Progenitor cell of endocrine pancreas (in vitro differentiated cells): ENCODE measurements at regions not wholly inside any gene's neighbourhood (a gene's known extent, or its start where the extent isn't known, plus 50 kb on each side); places are given as distances from the start of the nearest gene placed in this dataset.

Source experiments
- DNase-seq: peaks from one replicate; pipeline ENCODE4 v3.0.0; 2021; ENCODE audit warnings: low spot score; ENCODE audit not compliant: unreplicated experiment
- H3K27ac Mint-ChIP-seq: 2 replicates; pipeline ENCODE4 v1.8.0; 2021; ENCODE audit warnings: mild to moderate bottlenecking, moderate library complexity, mixed read lengths
- H3K27me3 Mint-ChIP-seq: 2 replicates; pipeline ENCODE4 v1.8.0; 2021; ENCODE audit warnings: mixed read lengths
- H3K36me3 Mint-ChIP-seq: 2 replicates; pipeline ENCODE4 v1.8.0; 2022; ENCODE audit warnings: mixed read lengths; ENCODE audit not compliant: insufficient read depth
- H3K4me1 Mint-ChIP-seq: 2 replicates; pipeline ENCODE4 v1.8.0; 2021; ENCODE audit warnings: low read depth, mixed read lengths
- H3K4me3 Mint-ChIP-seq: 2 replicates; pipeline ENCODE4 v1.8.0; 2021; ENCODE audit warnings: low read depth, mild to moderate bottlenecking, moderate library complexity, mixed read lengths
- H3K9me3 Mint-ChIP-seq: 2 replicates; pipeline ENCODE4 v1.8.0; 2021; ENCODE audit warnings: low read depth, mixed read lengths
- CTCF ChIP-seq: fragments of 200-600 bp; sonication (generic); IDR thresholded peaks from one replicate; pipeline ENCODE4 v1.5.0; 2021; ENCODE audit warnings: antibody characterized with exemption, mild to moderate bottlenecking; ENCODE audit not compliant: unreplicated experiment

GRCh38 chr4:58935332-58935731 is 1825.1 kb upstream of the IGFBP7 start:
- Mint-ChIP-seq H3K4me3 (no peak overlapping the region), H3K27ac (no peak overlapping the region), H3K36me3 (peaks cover 1% of the 10 kb centered on the region), H3K4me1 (no peaks in the 10 kb centered on the region), H3K9me3 (peaks cover 8% of the 10 kb centered on the region), H3K27me3 (no peaks in the 10 kb centered on the region)
- no peak for TF ChIP-seq CTCF
- no peak for DNase-seq

GRCh38 chr4:58936436-58936835 is 1826.3 kb upstream of the IGFBP7 start:
- H3K4me1 Mint-ChIP-seq: no peaks in the 10 kb centered on the region
- H3K36me3 Mint-ChIP-seq: no peaks in the 10 kb centered on the region
- no peak for DNase-seq
- no peaks in the 10 kb centered on the region for H3K27me3 Mint-ChIP-seq
- H3K27ac Mint-ChIP-seq: no peak overlapping the region
- TF ChIP-seq CTCF: no peak
- peaks cover 1% of the 10 kb centered on the region for H3K9me3 Mint-ChIP-seq
- H3K4me3 Mint-ChIP-seq: no peak overlapping the region

DNA sequence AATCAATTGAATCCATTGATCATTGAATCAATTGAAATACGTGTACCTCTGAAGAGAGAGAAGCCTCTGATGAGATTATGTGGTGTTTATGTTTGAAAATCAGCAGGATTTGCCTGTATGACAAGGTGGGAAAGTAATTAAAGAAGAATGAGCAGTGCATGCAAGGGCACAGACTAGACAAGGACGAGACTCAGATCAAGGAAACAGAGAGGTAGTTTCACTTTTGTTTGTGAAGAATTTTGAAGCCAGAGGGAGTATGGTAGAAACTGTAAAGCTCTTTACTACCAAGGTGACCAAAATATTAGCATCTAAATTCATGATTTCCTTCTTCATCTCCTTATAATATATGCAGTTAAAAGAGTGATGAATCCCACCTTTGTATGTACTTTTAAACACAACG is 1830.0 kb upstream of the IGFBP7 start:
- no peaks in the 10 kb centered on the region for H3K36me3 Mint-ChIP-seq
- no peaks in the 10 kb centered on the region for H3K9me3 Mint-ChIP-seq
- H3K27me3 Mint-ChIP-seq: no peaks in the 10 kb centered on the region
- TF ChIP-seq CTCF: no peak
- H3K4me1 Mint-ChIP-seq: no peaks in the 10 kb centered on the region
- no peak for DNase-seq
- H3K4me3 Mint-ChIP-seq: no peak overlapping the region
- H3K27ac Mint-ChIP-seq: no peak overlapping the region

GRCh38 chr4:58941286-58941685 is 1831.1 kb upstream of the IGFBP7 start:
- no peak overlapping the region for H3K27ac Mint-ChIP-seq
- no peaks in the 10 kb centered on the region for H3K4me1 Mint-ChIP-seq
- H3K27me3 Mint-ChIP-seq: no peaks in the 10 kb centered on the region
- TF ChIP-seq CTCF: no peak
- no peaks in the 10 kb centered on the region for H3K9me3 Mint-ChIP-seq
- no peaks in the 10 kb centered on the region for H3K36me3 Mint-ChIP-seq
- DNase-seq: no peak
- H3K4me3 Mint-ChIP-seq: no peak overlapping the region

GRCh38 chr4:58953575-58953974 is 1843.4 kb upstream of the IGFBP7 start:
- H3K9me3 Mint-ChIP-seq: peaks cover 3% of the 10 kb centered on the region
- no peak for TF ChIP-seq CTCF
- no peaks in the 10 kb centered on the region for H3K27me3 Mint-ChIP-seq

DNA sequence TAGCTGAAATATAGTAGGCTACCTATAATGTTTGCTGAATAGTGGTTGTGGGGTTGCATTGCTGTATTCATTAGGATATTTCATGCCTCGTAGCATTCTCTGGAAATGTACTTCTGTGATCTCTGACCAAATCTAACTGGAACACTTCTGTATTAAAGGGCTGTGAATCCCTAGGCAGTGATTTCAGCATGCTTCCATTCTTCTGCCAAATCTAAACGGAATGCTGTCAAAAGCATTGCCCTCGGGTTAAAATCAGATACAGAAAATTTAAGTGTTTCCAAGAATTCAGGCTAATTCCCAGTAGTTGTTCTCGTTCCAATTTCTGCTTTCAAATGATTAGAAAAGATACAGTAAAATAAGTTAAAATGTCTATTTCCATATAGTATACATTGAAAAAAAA is 1847.5 kb upstream of the IGFBP7 start:
- Mint-ChIP-seq H3K9me3 (no peaks in the 10 kb centered on the region), H3K36me3 (no peaks in the 10 kb centered on the region), H3K27ac (no peak overlapping the region), H3K4me1 (no peaks in the 10 kb centered on the region), H3K4me3 (no peak overlapping the region), H3K27me3 (no peaks in the 10 kb centered on the region)
- no peak for TF ChIP-seq CTCF
- no peak for DNase-seq

More at GRCh38 chr4:58953575-58953974, 1843.4 kb upstream of the IGFBP7 start:
- Mint-ChIP-seq H3K27ac (no peak overlapping the region), H3K36me3 (no peaks in the 10 kb centered on the region), H3K4me1 (no peaks in the 10 kb centered on the region), H3K4me3 (no peak overlapping the region)
- no peak for DNase-seq
